ENCODE measurements at regions not wholly inside any gene's neighbourhood (a gene's known extent, or its start where the extent isn't known, plus 50 kb on each side); places are given as distances from the start of the nearest gene placed in this dataset.

DNA sequence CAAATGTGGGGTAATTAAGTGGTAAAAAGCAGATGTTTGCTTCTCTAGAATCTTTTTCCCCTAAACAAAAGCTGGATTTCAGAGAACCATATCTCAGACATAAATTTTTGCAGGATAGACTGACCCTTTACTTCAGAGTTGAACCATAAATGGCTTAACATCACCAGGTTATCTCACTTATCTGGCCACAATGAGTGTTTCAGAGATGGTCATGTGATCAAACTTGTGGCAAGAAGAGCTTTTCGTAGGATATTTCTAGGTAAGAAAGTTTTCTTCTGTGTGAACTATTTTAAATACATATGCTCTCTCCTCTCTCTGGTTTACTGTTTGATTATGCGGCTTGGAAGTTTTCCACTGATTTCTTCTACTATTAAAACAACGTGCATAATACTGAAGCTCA, 270.2 kb upstream of the TFAP2D start:
- TF ChIP-seq, protein P1, sequence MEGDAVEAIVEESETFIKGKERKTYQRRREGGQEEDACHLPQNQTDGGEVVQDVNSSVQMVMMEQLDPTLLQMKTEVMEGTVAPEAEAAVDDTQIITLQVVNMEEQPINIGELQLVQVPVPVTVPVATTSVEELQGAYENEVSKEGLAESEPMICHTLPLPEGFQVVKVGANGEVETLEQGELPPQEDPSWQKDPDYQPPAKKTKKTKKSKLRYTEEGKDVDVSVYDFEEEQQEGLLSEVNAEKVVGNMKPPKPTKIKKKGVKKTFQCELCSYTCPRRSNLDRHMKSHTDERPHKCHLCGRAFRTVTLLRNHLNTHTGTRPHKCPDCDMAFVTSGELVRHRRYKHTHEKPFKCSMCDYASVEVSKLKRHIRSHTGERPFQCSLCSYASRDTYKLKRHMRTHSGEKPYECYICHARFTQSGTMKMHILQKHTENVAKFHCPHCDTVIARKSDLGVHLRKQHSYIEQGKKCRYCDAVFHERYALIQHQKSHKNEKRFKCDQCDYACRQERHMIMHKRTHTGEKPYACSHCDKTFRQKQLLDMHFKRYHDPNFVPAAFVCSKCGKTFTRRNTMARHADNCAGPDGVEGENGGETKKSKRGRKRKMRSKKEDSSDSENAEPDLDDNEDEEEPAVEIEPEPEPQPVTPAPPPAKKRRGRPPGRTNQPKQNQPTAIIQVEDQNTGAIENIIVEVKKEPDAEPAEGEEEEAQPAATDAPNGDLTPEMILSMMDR (IDR thresholded peaks at IDR 0.05), result no peak
- TF ChIP-seq EP300 (IDR thresholded peaks at IDR 0.05; ENCODE audit: low read depth), result no peak
